ENCODE measurements at regions not wholly inside any gene's neighbourhood (a gene's known extent, or its start where the extent isn't known, plus 50 kb on each side); places are given as distances from the start of the nearest gene placed in this dataset.

DNA sequence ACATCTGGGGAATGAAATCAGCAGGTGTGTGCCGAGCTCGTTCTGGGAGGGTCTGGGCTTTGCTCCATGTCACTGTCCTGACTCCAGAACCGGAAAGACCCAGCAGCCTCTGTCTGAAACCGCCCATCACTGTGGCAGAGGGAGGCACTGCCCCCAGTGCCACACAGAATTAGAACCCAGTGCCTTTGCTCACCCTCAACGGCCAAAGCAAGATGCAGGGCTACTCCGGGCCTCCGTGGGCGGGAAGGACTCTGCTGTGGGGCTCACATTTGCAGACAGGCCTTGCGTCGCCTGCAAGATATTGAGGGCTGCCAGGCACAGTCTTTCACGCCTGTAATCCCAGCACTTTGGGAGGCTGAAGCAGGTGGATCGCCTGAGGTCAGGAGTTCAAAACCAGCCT is 219.2 kb upstream of the PPP2R2D start:
- TF ChIP-seq, protein P1, sequence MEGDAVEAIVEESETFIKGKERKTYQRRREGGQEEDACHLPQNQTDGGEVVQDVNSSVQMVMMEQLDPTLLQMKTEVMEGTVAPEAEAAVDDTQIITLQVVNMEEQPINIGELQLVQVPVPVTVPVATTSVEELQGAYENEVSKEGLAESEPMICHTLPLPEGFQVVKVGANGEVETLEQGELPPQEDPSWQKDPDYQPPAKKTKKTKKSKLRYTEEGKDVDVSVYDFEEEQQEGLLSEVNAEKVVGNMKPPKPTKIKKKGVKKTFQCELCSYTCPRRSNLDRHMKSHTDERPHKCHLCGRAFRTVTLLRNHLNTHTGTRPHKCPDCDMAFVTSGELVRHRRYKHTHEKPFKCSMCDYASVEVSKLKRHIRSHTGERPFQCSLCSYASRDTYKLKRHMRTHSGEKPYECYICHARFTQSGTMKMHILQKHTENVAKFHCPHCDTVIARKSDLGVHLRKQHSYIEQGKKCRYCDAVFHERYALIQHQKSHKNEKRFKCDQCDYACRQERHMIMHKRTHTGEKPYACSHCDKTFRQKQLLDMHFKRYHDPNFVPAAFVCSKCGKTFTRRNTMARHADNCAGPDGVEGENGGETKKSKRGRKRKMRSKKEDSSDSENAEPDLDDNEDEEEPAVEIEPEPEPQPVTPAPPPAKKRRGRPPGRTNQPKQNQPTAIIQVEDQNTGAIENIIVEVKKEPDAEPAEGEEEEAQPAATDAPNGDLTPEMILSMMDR (IDR thresholded peaks at IDR 0.05) = no peak
- no peak for TF ChIP-seq POLR2A (IDR thresholded peaks at IDR 0.05)
